GM13977 (cell line): ENCODE measurements at regions not wholly inside any gene's neighbourhood (a gene's known extent, or its start where the extent isn't known, plus 50 kb on each side); places are given as distances from the start of the nearest gene placed in this dataset.

Source experiments
- DNase-seq: peaks from one replicate; pipeline ENCODE4 v3.0.0; 2012; ENCODE audit warnings: low spot score
- in situ Hi-C: fragments of 300-500 bp; cut with MboI; formaldehyde crosslinking; loops from one replicate; pipeline ENCODE4 v1.12.0; 2022; ENCODE audit warnings: low sequenced_read_pairs, low pct_unique_long_range_greater_than_20kb, mixed read lengths, inconsistent platforms; ENCODE audit not compliant: unreplicated experiment
- TF ChIP-seq, protein P1 (sequence below): IDR thresholded peaks from 2 replicates; pipeline ENCODE4 v1.5.1; 2012; ENCODE audit warnings: mild to moderate bottlenecking, control low read depth; ENCODE audit not compliant: insufficient read depth; ENCODE audit errors: extremely low read depth, missing control alignments

DNA sequence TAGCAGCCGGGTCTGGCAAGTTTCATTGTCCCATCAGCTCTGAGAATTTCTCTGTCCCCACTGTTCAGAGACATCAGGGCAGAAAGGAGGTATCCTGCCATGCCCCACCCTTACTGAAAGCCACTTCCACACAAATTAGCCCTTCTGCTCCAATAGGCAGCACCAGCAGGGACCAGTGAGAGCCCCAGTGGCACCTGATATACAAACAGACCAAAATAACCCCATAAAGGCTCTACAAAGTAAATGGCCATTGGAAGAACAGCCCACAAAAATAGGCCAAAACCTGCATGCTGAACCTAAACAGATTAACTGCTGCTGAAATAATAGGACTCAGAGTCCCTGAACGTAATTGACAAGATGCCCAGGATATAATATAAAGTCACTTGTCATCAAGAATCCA, 199.9 kb downstream of the TMEM200A start:
- TF ChIP-seq, protein P1, sequence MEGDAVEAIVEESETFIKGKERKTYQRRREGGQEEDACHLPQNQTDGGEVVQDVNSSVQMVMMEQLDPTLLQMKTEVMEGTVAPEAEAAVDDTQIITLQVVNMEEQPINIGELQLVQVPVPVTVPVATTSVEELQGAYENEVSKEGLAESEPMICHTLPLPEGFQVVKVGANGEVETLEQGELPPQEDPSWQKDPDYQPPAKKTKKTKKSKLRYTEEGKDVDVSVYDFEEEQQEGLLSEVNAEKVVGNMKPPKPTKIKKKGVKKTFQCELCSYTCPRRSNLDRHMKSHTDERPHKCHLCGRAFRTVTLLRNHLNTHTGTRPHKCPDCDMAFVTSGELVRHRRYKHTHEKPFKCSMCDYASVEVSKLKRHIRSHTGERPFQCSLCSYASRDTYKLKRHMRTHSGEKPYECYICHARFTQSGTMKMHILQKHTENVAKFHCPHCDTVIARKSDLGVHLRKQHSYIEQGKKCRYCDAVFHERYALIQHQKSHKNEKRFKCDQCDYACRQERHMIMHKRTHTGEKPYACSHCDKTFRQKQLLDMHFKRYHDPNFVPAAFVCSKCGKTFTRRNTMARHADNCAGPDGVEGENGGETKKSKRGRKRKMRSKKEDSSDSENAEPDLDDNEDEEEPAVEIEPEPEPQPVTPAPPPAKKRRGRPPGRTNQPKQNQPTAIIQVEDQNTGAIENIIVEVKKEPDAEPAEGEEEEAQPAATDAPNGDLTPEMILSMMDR: no peak
- DNase-seq: no peak
- in situ Hi-C loops: no loop called here

DNA sequence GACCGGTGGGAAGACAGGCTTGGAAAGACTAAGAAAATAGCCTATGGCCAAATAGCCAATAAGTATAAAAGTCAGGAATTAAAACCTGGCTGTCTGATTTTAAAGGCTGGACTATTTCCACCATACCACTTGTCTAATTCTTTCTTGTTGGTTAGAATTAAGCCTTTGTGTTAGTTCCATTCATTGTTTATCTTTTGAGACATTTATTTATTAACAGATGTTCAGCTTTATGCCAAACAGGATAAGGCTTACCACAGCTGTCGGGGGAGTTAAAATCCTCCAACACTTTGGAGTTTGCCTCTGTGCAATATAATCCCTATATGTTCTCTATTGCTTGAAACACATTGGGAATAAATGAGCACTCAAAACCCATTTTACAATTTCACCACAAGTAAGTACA, 208.3 kb downstream of the TMEM200A start:
- in situ Hi-C loops: no loop called here
- TF ChIP-seq, protein P1: no peak
- no peak for DNase-seq

DNA sequence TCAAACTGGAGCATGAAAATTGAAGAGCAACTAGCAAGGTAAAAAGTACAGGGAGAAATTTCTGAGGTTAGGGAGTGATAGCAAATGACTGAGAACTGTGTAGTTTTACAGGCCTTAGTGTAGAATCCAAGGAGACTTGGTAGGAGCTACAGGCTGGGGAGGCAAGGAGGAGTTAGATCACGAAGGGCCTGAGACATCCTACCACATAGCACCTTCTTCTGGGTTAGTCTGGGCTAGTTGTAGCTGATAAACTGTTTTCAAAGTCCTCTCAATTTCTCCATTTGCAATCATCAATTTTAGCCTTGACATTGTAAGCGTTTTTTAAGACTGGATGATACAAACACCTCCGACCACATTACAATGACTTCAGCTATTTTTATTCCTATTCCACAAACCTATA, 209.7 kb downstream of the TMEM200A start:
- no peak for DNase-seq
- in situ Hi-C loops: no loop called here
- TF ChIP-seq, protein P1: no peak

DNA sequence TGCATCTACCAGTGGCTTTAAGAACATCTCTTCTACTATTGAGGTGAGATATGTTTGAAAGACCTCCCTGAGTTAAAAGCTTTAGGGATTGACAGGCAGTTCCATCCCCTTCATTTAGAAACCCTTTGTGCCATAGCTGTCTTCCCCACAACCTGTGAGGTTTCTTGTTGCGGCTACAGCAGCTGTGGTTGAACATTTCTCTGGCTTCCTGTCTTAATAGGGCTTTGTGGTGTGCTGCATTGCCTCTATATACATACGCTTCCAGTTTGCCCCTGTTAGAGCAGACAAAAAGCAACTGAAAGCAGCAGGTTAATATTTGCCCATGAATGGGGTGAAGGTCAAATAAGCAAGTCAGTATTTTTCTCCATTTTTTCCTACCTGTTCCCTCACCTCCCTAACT, 210.2 kb downstream of the TMEM200A start:
- peak; percentile 31 for DNase-seq
- TF ChIP-seq, protein P1: no peak
- in situ Hi-C loops: no loop called here

DNA sequence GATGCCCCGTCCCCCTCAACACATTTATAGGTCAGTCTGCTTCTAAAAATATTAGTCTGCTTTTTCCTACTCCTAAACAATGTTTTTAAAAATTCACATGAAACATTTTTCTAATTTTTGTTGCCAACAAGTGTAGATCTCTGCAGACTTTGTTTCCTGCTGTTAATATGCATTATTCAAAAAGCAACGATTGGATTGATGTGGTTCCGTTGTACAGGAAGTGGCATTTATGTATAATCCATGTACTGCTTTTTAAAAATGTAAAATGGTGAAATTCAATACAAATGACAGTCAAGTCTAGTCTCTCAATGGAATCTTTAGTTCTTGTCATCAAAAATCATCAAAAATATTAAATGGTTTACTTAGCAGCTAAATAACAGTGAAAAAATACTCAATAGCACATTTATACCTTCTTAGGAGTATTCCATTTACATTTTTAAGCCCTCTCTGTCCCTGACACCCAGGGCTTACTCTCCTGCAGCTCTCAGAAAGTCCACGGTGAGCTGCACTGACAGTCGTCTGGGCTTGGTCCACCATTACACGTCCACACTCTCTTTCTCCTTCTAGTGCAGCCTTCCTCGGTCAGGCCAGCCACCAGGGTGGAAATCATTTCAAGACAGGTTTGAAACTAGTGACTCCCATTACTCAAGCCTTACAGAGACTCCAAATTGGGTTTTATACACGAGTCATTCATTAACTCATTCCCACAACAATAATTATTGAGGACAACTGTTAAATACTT, 211.5 kb downstream of the TMEM200A start:
- in situ Hi-C loops: no loop called here
- no peak for DNase-seq
- TF ChIP-seq, protein P1: no peak

DNA sequence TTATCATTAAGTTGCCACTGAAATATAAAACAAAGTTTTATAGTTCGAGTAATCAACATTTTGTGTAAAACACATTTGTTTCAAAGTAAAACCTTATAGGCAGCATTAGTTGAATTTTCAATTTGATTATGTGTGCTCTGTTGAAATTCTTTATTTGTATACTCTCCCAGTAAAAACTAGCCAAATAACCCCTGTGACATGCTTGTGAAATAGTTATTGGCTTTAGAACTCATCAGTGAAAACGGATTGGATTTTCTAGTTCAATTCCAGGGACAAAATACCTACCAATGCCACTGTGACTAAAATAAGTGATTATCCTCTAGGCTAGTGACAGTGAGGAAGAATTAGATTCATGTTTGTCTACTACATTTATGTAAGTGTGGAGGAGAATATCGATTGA, 212.9 kb downstream of the TMEM200A start:
- no peak for DNase-seq
- in situ Hi-C loops: no loop called here
- TF ChIP-seq, protein P1: no peak
